ENCODE measurements at regions not wholly inside any gene's neighbourhood (a gene's known extent, or its start where the extent isn't known, plus 50 kb on each side); places are given as distances from the start of the nearest gene placed in this dataset.

DNA sequence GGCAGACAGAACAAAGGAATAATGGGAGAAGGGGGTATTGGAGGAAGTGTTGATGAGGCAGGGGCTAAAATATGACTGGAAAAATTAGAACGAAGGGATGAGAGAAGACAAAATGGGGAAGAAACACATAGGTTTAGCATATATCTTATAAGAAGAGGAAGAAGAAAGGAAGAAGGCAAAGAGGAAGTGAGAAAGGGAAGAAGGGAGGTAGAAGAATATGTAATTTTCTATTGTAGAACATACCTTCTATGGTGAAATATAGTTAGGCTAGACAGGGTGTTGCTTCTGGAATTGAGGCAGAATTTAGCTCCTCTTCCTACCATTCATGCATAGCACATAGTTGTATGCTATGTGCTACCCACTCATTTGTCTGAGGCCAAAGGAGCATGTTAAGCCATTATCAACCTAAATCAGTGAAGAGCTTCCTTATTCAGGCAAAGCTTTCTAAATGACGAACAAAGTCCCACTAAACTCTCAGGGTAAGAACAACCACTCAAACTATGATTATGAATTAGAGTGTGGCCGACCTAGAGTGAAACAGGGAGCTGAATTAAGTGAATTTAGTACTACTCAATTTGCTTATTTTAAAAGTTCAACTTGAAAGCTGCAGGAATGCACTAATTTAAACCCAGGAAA is 180.9 kb upstream of the GALNT5 start:
- no peak for DNase-seq

- no peak for DNase-seq
Measured at GRCh38 chr2:157077753-157078350, 179.7 kb upstream of the GALNT5 start.

DNA sequence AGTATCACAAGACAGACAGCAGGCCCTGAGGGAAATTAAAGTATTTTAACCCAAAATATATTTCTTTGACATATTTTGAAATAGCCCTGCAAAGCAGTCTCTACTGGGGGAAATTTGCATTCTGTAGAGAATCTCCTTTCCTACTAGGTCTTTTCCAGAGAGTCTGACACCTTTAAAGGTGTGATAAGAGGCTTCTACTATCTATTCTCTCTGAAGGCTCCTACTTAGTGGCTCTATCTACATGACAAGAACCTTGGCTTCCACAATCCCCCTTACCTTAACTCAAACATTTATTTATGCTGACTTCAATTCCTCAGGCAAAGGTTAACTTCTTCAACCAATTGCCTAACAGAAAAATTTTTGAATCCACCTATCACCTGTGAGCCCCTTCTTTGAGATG is 174.6 kb upstream of the GALNT5 start:
- no peak for DNase-seq

DNA sequence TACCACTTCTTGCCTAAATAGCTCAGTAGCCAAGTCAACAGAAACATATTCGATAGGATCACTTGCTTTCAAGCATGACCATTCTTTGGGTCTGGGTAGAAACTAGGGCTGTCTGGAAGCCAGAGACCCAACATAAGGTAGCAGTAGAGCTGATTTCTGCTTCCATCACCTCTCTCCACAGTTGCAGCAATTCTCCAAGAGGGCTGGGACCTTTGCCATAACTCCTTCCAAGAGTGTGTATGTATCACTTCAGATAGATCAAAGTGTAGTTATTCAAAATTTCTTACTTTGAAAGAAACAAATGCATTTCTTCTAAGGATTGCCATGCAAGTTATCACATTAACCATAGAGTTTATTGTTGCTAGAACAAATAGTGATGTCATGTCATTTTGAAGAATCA is 172.0 kb upstream of the GALNT5 start:
- no peak for DNase-seq

DNA sequence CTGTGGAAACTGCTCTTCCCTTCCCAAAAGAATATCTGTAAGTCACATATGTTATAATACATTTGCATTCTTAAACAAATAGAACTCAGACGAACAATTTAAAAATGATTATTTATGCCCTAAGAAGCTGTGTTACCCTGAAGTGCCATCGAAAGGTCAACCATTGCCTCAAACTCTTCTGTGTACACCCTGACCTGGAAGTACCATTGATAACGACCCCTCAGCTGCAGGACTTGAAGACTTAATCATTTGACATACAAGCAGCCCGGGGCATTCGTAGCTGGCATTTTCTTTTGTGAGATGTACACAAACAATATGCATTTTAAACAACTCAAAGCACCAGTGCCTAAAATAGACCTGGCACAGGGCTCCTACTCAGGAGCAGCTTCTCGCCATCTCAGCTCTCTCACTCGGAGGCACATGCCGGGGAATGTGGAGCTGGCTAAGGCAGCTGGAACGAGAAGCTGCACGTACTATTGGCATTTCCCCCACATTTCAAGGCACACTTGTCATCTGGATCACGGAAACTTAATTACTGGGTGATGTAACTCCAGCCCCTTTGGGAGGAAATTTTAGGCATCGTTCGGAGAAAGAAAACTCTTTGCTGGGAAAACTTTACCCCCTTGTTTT is 170.0 kb upstream of the GALNT5 start:
- DNase-seq = no peak

- DNase-seq = no peak
Measured at GRCh38 chr2:157093666-157094065, 163.8 kb upstream of the GALNT5 start.

DNA sequence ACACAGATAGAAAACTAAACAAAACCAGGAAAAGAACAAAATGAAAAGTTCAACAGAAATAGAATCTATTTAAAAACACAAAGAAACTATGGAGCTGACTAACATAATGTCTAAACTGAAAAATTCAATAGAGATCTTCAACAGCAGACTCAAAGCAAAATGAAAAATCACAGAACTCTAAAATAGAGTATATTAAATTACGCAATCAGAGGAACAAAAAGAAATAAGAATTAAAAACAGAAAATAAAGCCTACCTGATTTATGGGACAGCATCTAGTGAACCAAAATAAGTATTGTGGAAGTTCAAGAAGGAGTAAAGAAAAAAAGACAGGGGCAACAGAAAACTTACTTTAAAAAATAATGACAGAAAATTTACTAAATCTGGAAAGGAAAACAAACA is 152.1 kb upstream of the GALNT5 start:
- DNase-seq = no peak

DNA sequence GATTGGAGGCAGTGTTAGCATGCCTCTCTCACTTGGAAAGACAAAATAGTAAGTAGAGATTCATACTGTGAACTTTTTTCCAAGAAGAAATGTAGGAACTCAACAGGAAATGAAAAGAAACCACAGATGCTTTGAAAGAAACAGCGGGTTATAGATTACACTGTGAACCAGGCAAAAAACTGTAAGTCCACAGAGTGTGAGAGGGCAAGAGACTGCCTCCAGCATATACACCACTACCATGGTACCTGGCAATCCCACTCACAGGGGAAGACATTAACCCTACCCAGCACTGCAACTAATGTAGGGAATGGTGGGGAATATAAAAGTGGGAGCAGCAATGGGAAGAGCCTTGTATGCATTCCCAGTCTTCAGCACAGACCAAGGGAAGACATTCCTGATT is 150.6 kb upstream of the GALNT5 start:
- no peak for DNase-seq

DNA sequence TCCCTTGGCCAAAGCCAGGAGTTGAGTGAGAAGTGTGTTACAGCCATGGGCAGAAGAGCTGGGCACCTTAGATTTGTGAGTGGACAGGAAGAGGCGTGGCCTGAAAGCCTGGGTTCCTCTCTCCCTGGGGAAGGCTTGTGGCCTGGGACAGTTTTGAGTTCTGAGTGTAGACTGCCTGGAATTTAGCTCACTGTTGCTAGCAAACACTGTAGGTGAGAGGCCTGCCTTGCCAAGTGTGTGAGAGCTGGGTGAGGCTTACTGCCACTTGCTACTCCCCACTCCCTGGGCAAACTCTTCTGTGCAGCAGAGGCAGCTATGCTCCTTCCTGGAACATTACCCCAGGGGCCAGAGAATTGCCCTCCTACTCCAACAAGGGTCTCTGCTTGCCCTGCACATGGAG is 150.0 kb upstream of the GALNT5 start:
- no peak for DNase-seq

DNA sequence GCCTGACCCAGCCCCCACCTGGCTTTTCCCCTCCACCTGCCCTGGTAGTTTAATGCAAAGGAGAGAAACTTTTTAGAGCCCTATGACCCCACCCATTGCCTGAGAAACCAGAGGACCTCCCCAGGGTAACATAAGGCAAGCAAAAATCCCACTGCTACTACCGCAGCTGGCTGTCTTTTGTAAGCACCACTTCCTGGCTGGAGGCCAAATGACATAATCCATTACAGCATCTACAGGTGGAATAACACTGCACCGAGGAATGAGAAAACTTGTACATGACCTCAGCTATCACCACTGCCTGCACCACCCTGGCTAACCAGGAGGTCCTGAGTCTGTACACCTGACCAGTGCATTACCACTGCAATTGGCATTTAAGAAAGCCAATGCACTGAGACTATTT is 149.6 kb upstream of the GALNT5 start:
- DNase-seq = no peak

DNA sequence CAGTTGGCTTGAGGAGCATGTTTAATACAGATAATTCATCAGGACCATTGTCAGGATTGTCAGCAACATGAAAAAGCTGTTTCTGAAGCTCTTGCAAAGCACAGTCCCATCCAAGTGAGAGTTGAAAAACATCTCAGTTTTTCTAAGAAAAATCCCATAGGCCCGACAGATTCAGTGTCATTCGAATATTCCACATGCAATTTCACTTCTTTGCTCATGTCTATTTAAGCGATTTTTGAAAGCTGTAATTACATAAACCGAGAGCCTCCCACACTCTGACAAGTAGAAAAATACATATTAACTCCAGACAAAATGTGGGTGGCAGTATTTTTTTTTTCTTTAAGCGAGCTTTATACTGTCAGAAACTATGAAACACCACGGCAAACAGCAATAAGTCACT is 134.7 kb upstream of the GALNT5 start:
- no peak for DNase-seq

GRCh38 chr2:157124731-157125130 is 132.8 kb upstream of the GALNT5 start:
- DNase-seq = no peak

DNA sequence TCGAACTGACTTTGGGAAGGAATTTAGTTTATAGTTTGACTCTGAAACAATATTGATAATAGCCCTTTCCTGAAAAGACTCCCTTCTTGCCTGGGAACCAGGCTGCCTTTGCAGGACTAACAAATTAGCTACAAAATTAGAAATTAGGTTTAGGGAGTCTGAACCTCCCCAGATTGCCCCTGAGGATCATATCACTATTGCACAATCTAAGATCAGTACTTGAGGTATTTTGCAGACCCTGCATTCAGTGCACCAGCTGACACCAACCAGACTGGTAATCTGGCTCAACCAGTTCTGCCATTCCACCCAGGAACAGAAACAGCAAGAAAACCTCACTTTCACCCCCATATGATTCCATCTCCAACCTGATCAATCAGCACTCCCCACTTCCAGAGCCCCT is 131.8 kb upstream of the GALNT5 start:
- DNase-seq = no peak

- no peak for DNase-seq
Measured at GRCh38 chr2:157127249-157128012, 130.1 kb upstream of the GALNT5 start.

GRCh38 chr2:157143901-157144300 is 113.6 kb upstream of the GALNT5 start:
- DNase-seq = no peak

- DNase-seq = no peak
Measured at GRCh38 chr2:157149270-157149669, 108.2 kb upstream of the GALNT5 start.

DNA sequence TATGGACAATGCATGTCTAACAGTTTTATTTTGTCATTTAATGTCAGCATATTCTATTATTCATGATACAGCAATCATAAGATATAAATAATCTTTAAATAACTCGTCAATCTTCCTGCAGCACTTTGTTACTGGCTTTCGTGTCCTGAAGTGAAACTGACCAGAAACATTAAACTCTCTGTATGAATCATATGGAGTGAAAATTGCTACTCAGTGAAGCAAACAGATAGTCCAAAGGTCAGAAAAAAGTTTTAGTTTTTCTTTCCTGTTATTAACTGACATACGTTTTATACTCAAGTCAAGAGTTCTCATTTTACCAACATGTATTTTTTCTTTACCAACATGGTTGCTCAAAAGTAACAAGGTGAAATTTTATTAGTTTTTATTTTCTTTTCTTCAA is 106.8 kb upstream of the GALNT5 start:
- no peak for DNase-seq

DNA sequence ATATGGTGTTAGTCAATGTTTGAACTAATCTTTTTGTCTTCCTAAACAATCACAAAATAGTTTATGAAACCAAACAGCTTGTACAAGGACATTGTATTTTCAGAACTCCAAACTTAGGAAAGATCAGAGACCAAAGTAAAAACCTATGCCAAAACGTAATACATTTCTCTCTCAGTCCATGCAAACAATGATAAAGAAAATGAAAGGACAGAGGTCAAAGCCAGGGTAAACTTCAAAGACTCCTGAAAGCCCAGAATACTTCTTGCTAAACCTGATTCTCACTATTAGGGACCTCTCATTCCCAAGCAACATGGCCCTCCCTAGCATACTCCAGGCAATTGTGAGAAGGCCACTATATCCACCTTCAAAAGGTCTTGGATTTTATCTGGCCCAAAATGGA is 105.1 kb upstream of the GALNT5 start:
- DNase-seq = no peak

GRCh38 chr2:157155992-157156391 is 101.5 kb upstream of the GALNT5 start:
- no peak for DNase-seq

DNA sequence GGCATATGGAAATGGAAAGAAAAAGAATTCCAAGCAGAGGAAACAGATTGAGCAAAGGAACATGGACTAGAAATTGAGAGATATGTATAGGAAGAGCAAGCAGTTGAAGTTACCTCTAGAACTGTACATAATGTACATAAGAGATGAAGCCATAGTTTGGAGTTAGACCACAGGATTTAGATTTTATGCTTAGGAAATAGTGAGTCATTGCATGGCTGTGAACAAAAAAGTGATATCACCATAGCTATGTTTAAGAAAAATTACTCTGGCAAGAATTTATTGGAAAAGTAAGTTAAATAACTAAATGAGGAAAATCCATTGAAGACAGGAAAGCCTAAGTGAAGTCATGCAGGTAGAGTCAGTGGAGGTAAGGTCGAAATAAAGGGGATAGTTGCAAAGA is 99.4 kb upstream of the GALNT5 start:
- no peak for DNase-seq

DNA sequence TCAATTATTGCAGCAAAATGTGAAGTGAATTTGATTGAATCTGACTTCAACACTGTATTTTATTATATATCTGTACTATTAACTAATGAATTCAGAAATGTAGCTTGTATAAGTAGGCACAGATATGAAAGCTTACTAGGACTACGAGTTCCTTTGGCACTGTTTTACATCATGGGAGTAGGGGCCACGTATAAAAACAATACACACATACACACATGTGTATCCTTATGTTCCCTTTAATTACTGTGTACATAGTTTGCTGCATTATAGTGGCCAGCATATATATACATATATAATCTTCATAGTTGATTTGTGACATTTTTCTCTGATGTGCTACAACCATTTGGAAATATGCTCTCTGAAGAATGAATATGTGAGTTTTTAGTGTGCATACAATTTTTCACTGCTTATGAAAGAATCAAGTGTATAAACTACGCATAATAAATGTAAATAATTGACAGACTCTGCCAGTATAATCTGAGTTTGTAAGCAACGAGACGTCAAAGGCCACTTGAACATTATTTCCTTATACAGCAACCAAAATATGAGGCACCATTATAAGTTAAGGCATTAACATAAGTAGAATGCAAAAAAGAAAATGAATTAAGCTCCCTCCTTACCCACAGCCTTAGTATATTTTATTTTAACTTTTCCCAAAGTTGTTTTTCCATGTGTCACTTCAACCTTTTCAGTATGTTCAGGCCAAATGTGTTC is 98.1 kb upstream of the GALNT5 start:
- DNase-seq = no peak

DNA sequence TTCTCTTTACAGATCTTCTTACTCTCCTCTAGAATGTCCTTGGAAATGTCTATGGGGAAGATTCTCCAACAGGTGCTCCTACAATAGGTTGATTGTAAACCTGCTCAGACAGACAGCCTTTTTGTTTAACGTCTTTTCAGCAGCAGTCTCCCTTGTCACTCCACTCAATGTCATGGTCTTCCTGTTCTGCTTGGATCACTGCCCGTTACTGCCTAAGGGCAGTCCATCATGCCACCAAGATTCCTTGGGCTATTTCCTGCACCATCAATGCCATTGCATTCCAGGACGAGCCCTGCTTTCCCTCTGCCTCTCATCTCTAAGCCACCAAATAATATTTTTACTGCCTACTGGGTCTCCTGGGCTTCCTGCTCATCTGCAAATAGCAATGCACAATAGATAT is 97.4 kb upstream of the GALNT5 start:
- DNase-seq = no peak

DNA sequence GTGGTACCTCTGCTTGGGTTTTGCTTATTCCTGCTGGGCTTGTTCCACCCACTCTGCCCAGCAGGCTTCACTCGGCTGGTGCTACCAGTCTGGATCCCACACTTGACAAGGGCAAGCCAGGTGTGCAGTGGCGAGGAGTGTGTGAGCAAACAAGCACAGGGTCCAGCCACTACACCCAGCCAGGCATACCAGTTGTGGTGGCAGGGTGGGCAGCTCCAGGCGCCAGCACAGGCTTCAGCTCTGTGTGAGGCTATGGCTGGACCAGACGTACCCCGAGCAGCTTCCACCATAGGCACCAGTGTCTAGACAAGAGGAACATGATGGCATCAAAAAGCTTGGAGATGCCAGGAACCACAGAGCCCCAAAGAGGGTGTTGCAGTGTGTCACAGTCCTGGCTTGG is 93.1 kb upstream of the GALNT5 start:
- DNase-seq = no peak
